HG02938 (cell line): ENCODE measurements at regions not wholly inside any gene's neighbourhood (a gene's known extent, or its start where the extent isn't known, plus 50 kb on each side); places are given as distances from the start of the nearest gene placed in this dataset.
"Not testable (repeated sequence)": the region's sequence is repeated elsewhere in the genome, so short reads cannot be mapped to it uniquely, and the experiment has no call there.

ENCODE experiments used
- ATAC-seq: cut with Tn5 transposase; IDR thresholded peaks from one replicate; pipeline ENCODE4 v1.9.1; 2021; ENCODE audit warnings: mild to moderate bottlenecking, moderate library complexity; ENCODE audit not compliant: unreplicated experiment

GRCh38 chr11:97895572-97895971 lies 1125.2 kb upstream of the CNTN5 start:
- ATAC-seq = no peak

GRCh38 chr11:97902828-97903227 lies 1117.9 kb upstream of the CNTN5 start:
- no peak for ATAC-seq

GRCh38 chr11:97905101-97905500 lies 1115.6 kb upstream of the CNTN5 start:
- no peak for ATAC-seq

- no peak for ATAC-seq
Measured at GRCh38 chr11:97905671-97906070, 1115.1 kb upstream of the CNTN5 start.

- no peak for ATAC-seq
Measured at GRCh38 chr11:97908354-97908753, 1112.4 kb upstream of the CNTN5 start.

GRCh38 chr11:97909614-97910399 lies 1110.9 kb upstream of the CNTN5 start:
- no peak for ATAC-seq

- ATAC-seq = no peak
Measured at GRCh38 chr11:97912629-97913028, 1108.1 kb upstream of the CNTN5 start.

GRCh38 chr11:97922933-97923332 lies 1097.8 kb upstream of the CNTN5 start:
- ATAC-seq = not testable (repeated sequence)

- ATAC-seq = no peak
Measured at GRCh38 chr11:97934572-97935208, 1086.1 kb upstream of the CNTN5 start.

GRCh38 chr11:97937501-97937900 lies 1083.2 kb upstream of the CNTN5 start:
- ATAC-seq = no peak

GRCh38 chr11:97938789-97939188 lies 1082.0 kb upstream of the CNTN5 start:
- ATAC-seq = no peak

GRCh38 chr11:97943493-97943892 lies 1077.3 kb upstream of the CNTN5 start:
- ATAC-seq = no peak

- no peak for ATAC-seq
Measured at GRCh38 chr11:97948793-97949192, 1072.0 kb upstream of the CNTN5 start.

GRCh38 chr11:97955595-97955994 lies 1065.2 kb upstream of the CNTN5 start:
- no peak for ATAC-seq

- no peak for ATAC-seq
Measured at GRCh38 chr11:97956904-97957303, 1063.8 kb upstream of the CNTN5 start.

GRCh38 chr11:97961431-97961830 lies 1059.3 kb upstream of the CNTN5 start:
- ATAC-seq = no peak

- ATAC-seq = no peak
Measured at GRCh38 chr11:97962758-97963157, 1058.0 kb upstream of the CNTN5 start.

- no peak for ATAC-seq
Measured at GRCh38 chr11:97963528-97964331, 1057.0 kb upstream of the CNTN5 start.

GRCh38 chr11:97964332-97965004 lies 1056.3 kb upstream of the CNTN5 start:
- no peak for ATAC-seq

- ATAC-seq = no peak
Measured at GRCh38 chr11:97965849-97966646, 1054.7 kb upstream of the CNTN5 start.
